GM11168 (cell line): ENCODE measurements at regions not wholly inside any gene's neighbourhood (a gene's known extent, or its start where the extent isn't known, plus 50 kb on each side); places are given as distances from the start of the nearest gene placed in this dataset.

Experiments
- in situ Hi-C: fragments of 300-500 bp; cut with MboI; formaldehyde crosslinking; loops from one replicate; pipeline ENCODE4 v1.12.0; 2022; ENCODE audit warnings: low sequenced_read_pairs; ENCODE audit not compliant: unreplicated experiment

DNA sequence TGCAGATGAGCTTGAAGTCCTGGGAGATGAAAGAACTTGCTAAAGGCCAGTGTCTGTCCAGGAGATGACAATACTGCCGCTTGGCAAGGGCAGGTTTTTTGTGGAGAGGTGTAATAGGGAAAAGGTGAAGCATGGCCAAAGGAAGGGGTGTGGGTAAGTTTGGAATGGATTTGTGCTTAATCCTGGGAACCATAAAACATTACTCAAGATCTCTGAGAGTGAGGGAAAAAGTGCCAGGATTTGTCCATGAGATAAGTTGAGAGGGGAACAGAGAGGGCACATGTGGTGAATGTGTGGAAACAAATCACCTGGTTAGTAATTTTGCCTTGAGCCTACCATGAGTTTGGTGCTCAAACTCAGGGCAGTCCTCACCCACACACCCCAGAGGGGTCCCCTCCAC lies 108.8 kb upstream of the CD180 start:
- in situ Hi-C loops, result no loop called here

- in situ Hi-C loops, result no loop called here
These were observed 106.8 kb upstream of the CD180 start for GRCh38 chr5:67303356-67303755.

- in situ Hi-C loops, result no loop called here
These were observed 104.8 kb upstream of the CD180 start for GRCh38 chr5:67301285-67301903.

DNA sequence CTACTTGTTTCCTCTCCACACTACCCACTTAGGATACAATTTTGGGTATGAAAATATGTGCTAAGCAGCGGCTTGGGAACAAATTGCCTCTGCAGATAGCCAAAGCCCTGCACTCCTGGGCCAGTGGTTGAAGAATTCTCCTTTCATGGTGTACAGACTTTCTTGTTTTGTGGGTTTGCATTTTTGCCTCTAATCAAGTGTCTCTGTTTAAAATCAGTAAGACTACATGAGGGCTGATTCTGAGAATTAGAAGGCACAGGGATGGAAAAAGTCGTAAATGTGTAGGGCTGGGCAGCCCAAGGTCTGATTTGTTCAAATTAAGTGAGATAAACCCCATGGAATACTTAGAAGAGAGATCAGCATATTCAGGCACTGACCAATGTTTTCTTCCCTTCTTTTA lies 103.7 kb upstream of the CD180 start:
- in situ Hi-C loops, result no loop called here

- in situ Hi-C loops, result no loop called here
These were observed 102.7 kb upstream of the CD180 start for GRCh38 chr5:67299231-67299735.

- in situ Hi-C loops, result no loop called here
These were observed 101.4 kb upstream of the CD180 start for GRCh38 chr5:67297802-67298532.

GRCh38 chr5:67297376-67297775 lies 100.8 kb upstream of the CD180 start:
- in situ Hi-C loops, result no loop called here

- in situ Hi-C loops, result no loop called here
These were observed 97.8 kb upstream of the CD180 start for GRCh38 chr5:67294266-67294938.

DNA sequence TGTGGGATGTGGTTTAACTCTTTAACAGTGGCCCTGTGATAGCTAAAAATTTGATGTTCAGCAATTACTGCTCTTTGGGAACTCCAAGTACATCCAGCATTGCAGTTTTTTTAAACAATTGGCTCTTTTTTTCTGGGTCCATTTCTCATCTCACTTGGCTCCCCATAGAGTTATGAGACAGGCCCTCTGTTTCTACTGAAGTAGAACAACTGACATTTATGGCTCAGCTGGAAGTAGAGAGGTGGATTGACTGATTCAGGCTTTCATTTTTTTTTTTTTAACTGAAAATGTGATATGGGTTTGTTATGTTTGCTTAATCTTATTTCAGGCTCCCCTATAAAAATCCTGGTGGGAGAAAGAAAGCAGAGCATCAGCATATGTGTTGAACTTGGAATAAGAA lies 96.6 kb upstream of the CD180 start:
- in situ Hi-C loops, result no loop called here

- in situ Hi-C loops, result no loop called here
These were observed 95.8 kb upstream of the CD180 start for GRCh38 chr5:67292201-67292940.

DNA sequence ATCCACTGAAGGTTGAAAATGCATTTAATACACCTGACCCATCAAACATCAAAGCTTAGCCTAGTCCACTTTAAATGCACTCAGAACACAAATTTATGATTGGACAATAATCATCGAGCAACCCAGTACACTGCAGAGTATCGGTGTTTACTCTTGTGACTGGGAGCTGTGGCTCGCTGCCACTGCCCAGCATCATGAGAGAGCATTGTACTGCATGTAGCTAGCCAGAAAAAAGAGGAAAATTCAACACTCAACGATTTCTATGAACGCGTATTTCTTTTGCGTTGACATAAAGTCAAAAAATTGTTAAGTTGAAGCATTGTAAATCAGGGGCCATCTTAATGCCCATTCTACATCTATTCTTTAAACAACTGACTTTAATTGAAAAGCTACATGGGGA lies 95.1 kb upstream of the CD180 start:
- in situ Hi-C loops, result no loop called here

- in situ Hi-C loops, result no loop called here
These were observed 94.5 kb upstream of the CD180 start for GRCh38 chr5:67291066-67291465.

GRCh38 chr5:67290655-67291054 lies 94.1 kb upstream of the CD180 start:
- in situ Hi-C loops, result no loop called here

DNA sequence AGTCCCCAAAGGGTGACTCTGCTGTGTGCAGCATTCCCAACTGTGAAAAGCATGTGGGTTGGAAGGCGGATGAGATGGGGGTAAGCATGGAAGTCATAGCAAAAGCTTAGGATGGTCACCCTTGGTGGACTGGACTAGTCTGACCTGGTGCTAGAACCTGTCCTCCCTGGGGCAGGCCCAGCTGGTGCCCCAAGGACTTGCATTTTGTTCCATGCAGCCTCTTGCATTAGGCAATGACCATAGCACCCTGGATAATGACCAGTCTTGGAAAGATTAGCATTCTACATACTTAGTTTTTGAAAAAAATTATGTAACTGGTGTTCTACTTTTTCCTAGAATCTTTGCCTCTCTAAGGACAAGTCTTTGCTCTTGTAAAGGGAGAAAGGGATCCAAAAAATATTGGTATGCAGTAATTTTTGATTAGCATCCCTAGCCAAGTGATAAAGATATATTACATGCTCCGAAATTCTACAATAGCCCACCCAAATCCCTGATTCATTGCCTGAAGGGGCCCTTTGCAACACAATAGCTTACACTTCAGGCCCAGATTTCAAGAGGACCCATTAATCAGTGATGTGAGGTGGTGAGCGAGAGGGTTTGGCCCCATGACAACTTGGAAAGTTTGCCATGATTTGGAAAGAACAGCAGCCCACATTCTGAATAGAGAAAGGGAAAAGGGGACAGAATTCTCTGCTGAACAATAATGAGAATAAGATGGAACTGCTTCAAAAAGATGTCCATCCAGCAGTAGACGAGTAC lies 93.3 kb upstream of the CD180 start:
- in situ Hi-C loops, result no loop called here

DNA sequence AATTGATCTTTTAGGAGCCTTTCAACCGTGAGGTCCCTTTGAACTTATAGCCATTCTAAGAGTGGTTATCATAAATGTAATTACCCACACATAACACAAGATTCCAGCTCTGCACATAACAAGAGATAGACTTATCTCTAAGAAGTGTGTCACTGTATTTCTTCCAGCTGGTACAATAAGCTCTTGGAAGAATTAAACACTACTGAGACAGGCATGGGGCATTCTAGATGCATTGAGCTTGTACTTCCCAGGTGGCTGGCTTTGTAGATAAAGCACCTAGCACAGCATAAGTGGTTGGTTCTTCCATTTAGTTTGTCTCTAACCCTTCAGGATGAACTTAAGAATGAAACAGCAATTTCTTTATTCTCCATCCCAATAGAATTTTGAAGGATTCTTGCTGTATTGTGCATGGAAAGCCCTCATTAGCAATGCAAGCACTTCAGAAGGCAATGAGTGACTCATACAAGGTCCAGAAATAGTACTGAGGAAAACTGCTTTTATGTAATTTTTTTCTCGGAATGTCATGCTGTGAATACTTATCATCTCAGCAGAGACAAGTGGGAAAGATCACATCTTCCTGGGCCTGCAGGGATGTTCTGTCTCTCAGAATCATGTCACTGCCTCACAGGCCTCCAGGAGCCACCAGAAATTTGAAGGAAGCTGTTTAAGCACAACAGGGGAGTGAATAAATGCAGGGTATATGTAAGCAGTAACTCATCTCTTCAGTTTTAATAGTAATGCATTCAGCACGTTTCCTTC lies 91.1 kb upstream of the CD180 start:
- in situ Hi-C loops, result no loop called here

DNA sequence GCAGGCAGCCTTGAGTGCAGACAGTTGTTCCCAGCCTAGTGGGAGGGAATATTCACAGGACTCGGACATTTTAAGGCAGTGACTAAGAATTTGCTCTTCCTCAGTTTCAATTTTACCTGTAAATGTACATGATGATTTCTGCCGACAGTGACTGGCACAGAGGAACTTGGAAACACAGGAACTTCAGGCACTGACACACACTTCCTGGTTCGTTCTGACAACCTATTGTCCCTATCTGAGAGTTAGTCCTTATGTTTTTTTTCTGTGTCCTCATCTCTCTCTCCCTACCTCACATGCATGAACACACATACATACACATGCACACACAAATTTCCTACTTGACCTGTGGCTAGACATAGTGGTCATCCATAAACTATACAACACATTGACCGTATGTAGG lies 89.4 kb upstream of the CD180 start:
- in situ Hi-C loops, result no loop called here

DNA sequence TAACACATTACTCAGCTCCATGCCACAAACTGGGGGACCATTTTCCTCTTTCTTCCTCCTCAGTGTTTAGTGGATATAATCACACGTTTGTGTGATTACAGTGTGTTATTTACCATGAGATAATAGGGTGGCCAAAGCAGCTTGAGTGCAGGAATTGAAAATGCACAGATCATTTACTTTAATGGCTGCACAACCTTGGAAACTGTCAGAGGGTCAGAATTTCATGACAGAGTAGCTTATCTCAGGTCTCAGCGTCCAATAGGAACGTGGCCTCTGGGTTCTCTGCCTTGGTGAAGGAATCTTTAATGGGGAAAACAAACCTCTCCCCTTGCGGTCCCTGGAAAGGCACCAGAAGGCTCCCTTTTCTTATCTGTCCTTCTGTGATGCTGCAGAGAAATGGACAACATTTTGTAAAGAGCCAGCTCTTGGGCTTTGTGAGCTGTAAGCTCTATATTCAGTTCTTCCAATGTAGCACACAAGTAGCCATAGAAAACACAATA lies 87.4 kb upstream of the CD180 start:
- in situ Hi-C loops, result no loop called here

GRCh38 chr5:67283275-67283987 lies 86.8 kb upstream of the CD180 start:
- in situ Hi-C loops, result no loop called here

- in situ Hi-C loops, result no loop called here
These were observed 85.3 kb upstream of the CD180 start for GRCh38 chr5:67281874-67282273.
